GM23248 (cell line): ENCODE measurements at regions not wholly inside any gene's neighbourhood (a gene's known extent, or its start where the extent isn't known, plus 50 kb on each side); places are given as distances from the start of the nearest gene placed in this dataset.

ENCODE experiments used
- EZH2 ChIP-seq: fragments of 200-600 bp; sonication (generic); IDR thresholded peaks from 2 replicates; pipeline ENCODE4 v1.6.1; 2018; ENCODE audit warnings: antibody characterized with exemption, mild to moderate bottlenecking; ENCODE audit not compliant: insufficient read depth, poor library complexity, severe bottlenecking
- EZH2phosphoT487 ChIP-seq: fragments of 200-600 bp; sonication (generic); IDR thresholded peaks from 2 replicates; pipeline ENCODE4 v1.6.1; 2018; ENCODE audit warnings: antibody characterized with exemption, moderate library complexity, mild to moderate bottlenecking, low read depth; ENCODE audit not compliant: insufficient read depth

DNA sequence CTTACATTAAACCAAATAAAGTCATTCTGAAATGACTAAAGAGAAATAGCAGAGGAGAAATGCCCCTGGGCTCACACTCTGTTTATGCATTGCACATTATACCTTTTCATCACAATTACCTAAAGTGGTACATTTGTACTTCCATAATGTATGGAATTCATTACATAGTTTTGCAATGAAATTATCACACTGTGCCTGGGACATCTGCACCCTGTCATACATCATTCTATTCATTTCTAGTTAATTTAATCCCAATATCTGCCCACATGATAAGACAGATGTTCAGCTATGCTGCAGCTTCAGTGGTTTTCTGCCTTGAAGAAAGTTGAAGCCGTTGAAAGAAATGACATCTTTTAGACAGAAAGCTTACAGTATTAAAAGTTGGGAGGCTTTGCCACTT is 580.0 kb downstream of the SOX6 start:
- TF ChIP-seq EZH2 (no peak), EZH2phosphoT487 (no peak)
